NCI-H146 (cell line): ENCODE measurements at regions not wholly inside any gene's neighbourhood (a gene's known extent, or its start where the extent isn't known, plus 50 kb on each side); places are given as distances from the start of the nearest gene placed in this dataset.
"Not testable (repeated sequence)": the region's sequence is repeated elsewhere in the genome, so short reads cannot be mapped to it uniquely, and the experiment has no call there.

ENCODE experiments used
- DNase-seq: peaks from one replicate; lab custom pipeline; 2025; lab: John Stamatoyannopoulos, UW

DNA sequence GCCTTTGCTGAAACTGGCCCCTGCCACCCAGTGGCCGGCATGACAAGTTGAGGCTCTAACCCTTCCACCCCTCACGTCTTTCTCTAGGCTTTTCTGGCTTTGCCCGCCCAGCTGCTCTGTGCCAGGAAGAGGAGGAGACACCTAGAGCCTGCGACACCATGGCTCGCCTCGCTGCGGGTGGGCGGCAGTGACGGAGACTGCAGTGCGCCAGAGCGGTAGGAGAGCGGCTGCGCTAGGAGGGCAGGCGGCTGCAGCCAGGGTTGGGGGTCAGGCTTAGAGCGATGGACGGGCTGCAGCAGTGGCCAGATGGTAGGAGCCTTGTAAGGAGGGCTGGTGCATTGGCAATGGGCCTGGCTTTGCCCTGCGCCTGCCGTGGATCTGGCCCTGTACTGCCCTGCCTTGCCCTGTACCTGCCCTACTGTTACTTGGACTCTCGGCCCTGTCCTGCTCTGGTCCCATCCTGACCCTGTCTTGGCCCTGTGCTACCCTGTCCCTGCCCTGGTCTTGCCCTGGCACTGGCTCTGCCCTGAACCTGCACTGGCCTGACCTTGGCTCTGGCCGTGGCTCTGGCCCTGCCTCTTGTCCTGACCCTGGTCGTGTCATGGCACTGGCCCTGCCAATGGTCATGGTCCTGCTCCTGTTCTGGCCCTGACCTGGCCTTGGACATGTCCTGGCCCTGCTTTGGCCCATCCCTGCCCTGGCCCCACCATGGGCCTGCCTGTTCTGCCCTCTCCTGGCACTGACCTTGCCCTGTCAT is 330.7 kb upstream of the PLGLB1 start:
- DNase-seq, result not testable (repeated sequence)

- DNase-seq, result not testable (repeated sequence)
Observed at GRCh38 chr2:87353408-87353807, 331.8 kb upstream of the PLGLB1 start.

DNA sequence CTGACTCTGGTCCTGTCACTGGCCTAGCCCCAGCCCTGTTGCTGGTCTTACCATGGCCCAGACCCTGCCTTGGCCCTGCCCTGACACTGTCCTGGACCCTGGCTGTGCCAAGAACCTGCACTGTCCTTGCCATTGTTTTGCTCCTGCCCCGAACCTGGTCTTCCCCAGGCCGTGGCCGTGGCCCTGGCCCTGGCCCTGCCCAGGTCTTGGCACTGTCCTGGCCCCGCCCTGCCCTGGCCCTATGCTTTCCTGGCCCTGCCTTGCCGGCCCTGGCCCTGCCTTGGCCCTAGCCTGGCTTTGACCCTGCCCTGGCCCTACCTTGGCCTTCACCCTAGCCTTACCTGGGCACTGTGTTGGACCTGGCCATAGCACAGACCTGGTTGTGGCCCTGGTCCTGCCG is 332.5 kb upstream of the PLGLB1 start:
- not testable (repeated sequence) for DNase-seq

DNA sequence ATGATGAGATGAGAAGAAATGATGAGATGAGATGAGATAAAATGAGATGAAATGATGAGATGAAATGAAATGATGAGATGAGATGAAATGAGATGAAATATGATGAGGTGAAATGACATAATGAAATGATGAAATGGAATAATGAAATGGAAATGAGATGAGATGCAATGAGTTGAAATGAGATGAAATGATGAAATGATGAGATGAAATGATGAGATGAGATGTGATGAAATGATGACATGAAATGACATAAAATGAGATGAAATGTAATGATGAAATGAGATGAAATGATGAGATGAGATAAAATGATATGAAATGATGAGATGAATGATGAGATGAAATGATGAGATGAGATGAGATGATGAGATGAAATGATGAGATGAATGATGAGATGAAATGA is 338.6 kb upstream of the PLGLB1 start:
- not testable (repeated sequence) for DNase-seq

DNA sequence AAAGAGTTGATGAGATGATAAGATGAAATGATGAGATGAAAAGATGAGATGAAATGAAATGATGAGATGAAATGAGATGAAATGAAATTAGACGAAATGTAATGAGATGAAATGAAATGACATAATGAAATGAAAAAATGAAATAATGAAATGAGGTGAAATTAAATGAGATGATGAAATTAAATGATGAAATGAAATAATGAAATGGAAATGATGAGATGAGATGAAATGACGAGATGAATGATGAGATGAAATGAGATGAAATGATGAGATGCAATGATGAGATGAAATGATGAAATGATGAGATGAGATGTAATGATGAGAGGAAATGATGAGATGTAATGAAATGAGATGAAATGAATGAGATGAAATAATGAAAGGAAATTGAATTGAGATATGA is 339.3 kb upstream of the PLGLB1 start:
- not testable (repeated sequence) for DNase-seq

DNA sequence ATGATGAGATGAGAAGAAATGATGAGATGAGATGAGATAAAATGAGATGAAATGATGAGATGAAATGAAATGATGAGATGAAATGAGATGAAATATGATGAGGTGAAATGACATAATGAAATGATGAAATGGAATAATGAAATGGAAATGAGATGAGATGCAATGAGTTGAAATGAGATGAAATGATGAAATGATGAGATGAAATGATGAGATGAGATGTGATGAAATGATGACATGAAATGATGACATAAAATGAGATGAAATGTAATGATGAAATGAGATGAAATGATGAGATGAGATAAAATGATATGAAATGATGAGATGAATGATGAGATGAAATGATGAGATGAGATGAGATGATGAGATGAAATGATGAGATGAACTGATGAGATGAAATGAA is 340.2 kb upstream of the PLGLB1 start:
- not testable (repeated sequence) for DNase-seq

DNA sequence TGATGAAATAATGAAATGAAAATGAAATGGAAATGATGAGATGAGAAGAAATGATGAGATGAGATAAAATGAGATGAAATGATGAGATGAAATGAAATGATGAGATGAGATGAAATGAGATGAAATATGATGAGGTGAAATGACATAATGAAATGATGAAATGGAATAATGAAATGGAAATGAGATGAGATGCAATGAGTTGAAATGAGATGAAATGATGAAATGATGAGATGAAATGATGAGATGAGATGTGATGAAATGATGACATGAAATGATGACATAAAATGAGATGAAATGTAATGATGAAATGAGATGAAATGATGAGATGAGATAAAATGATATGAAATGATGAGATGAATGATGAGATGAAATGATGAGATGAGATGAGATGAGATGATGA is 342.7 kb upstream of the PLGLB1 start:
- DNase-seq, result not testable (repeated sequence)

- DNase-seq, result not testable (repeated sequence)
Observed at GRCh38 chr2:87365038-87365437, 343.4 kb upstream of the PLGLB1 start.

- not testable (repeated sequence) for DNase-seq
Observed at GRCh38 chr2:87386063-87386560, 361.8 kb upstream of the PLGLB2 start.

GRCh38 chr2:87395784-87396183 is 352.1 kb upstream of the PLGLB2 start:
- DNase-seq, result not testable (repeated sequence)

DNA sequence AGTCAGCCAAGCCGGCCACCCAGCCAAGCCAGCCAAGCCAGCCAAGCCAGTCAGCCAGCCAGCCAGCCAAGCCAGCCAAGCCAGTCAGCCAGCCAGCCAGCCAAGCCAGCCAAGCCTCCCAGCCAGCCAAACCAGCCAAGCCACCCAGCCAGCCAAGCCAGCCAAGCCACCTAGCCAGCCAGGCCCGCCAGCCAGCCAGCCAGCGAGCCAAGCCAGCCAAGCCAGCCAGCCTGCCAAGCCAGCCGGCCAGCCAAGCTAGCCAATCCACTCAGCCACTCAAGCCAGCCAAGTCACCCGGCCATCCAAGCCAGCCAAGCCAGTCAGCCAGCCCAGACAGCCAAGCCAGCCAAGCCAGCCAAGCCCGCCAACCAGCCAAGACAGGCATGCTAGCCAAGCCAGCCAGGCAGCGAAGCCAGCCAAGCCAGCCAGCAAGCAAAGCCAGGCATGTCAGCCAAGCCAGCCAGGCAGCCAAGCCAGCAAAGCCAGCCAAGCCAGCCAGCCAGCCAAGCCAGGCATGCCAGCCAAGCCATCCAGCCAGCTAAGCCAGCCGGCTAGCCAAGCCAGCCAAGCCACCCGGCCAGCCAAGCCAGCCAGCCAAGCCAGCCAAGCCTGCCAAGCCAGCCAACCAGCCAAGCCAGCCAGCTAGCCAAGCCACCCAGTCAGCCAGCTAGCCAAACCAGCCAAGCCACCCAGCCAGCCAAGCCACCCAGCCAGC is 351.2 kb upstream of the PLGLB2 start:
- not testable (repeated sequence) for DNase-seq

DNA sequence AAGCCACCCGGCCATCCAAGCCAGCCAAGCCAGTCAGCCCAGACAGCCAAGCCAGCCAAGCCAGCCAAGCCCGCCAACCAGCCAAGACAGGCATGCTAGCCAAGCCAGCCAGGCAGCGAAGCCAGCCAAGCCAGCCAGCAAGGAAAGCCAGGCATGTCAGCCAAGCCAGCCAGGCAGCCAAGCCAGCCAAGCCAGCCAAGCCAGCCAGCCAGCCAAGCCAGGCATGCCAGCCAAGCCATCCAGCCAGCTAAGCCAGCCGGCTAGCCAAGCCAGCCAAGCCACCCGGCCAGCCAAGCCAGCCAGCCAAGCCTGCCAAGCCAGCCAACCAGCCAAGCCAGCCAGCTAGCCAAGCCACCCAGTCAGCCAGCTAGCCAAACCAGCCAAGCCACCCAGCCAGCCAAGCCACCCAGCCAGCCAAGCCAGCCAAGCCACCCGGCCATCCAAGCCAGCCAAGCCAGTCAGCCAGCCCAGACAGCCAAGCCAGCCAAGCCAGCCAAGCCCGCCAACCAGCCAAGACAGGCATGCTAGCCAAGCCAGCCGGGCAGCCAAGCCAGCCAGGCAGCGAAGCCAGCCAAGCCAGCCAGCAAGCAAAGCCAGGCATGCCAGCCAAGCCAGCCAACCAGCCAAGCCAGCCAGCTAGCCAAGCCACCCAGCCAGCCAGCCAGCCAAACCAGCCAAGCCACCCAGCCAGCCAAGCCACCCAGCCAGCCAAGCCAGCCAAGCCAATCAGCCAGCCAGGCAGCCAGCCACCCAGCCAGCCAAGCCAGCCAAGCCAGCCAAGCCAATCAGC is 350.4 kb upstream of the PLGLB2 start:
- DNase-seq, result not testable (repeated sequence)

DNA sequence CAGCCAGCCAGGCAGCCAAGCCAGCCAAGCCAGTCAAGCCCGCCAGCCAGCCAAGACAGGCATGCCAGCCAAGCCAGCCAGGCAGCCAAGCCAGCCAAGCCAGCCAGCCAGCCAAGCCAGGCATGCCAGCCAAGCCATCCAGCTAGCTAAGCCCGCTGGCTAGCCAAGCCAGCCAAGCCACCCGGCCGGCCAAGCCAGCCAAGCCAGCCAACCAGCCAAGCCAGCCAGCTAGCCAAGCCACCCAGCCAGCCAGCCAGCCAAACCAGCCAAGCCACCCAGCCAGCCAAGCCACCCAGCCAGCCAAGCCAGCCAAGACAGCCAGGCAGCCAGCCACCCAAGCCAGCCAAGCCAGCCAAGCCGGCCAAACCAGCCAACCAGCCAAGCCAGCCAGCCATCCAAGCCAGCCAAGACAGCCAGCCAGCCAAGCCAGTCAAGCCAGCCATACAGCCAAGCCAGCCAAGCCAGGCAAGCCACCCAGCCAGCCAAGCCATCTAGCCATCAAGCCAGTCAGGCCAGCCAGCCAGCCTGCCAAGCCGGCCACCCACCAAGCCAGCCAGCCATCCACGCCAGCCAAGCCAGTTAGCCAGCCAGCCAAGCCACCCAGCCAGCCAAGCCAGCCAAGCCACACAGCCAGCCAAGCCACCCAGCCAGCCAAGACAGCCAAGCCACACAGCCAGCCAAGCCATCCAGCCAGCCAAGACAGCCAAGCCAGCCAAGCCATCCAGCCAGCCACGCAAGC is 349.2 kb upstream of the PLGLB2 start:
- DNase-seq, result not testable (repeated sequence)

DNA sequence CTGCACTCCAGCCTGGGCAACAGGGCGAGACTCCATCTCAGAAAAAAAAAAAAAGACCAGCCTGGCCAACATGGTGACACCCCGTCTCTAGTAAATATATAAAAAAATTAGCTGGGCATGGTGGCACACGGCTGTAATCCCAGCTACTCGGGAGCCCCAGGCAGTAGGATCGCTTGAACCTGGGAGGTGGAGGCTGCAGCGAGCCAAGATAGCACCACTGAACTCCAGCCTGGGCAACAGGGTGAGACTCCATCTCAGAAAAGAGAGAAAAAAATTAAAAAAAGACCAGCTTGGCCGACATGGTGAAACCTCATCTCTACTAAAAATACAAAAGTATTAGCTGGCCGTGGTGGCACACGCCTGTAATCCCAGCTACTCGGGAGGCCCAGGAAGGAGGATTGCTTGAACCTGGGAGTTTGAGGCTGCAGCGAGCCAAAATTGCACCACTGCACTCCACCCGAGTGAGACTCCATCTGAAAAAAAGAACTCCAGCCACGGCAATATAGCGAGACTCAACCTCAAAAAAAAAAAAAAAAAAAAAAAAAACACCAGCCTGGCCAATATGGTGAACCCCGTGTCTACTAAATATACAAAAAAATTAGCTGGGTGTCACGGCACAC is 346.1 kb upstream of the PLGLB2 start:
- no peak for DNase-seq

DNA sequence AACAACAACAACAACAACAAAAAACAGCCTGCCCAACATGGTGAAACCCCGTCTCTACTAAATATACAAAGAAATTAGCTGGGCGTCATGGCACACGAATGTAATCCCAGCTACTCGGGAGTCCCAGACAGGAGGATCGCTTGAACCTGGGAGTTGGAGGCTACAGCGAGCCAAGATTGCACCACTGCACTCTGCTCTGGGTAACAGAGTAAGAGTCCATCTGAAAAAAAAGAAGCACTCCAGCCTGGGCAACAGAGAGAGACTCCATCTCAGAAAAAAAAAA is 344.1 kb upstream of the PLGLB2 start:
- DNase-seq, result no peak

DNA sequence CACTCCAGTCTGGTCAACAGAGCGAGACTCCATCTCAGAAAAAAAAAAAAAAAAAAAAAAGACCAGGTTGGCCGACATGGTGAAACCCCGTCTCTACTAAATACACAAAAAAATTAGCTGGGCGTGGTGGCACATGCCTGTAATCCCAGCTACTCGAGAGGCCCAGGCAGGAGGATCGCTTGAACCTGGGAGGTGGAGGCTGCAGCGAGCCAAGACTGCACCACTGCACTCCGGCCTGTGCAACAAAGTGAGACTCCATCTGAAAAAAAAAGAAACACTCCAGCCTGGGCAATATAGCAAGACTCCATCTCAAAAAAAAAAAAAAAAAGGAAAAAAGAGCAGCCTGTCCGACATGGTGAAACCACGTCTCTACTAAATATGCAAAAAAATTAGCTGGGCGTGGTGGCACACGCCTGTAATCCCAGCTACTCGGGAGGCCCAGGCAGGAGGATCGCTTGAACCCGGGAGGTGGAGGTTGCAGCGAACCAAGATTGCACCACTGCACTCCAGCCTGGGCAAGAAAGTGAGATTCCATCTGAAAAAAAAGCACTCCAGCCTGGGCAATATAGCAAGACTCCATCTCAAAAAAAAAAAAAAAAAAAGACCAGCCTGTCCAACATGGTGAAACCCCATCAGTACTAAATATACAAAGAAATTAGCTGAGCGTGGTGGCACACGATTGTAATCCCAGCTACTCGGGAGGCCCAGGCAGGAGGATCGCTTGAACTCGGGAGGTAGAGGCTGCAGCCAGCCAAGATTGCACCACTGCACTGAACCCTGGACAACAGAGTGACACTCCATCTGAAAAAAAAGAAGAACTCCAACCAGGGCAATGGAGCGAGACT is 343.3 kb upstream of the PLGLB2 start:
- not testable (repeated sequence) for DNase-seq

- DNase-seq, result not testable (repeated sequence)
Observed at GRCh38 chr2:87405531-87406216, 342.2 kb upstream of the PLGLB2 start.

- not testable (repeated sequence) for DNase-seq
Observed at GRCh38 chr2:87406406-87407175, 341.3 kb upstream of the PLGLB2 start.

- not testable (repeated sequence) for DNase-seq
Observed at GRCh38 chr2:87409601-87410000, 338.3 kb upstream of the PLGLB2 start.
